Fibroblast of pulmonary artery (primary cell): ENCODE measurements at regions not wholly inside any gene's neighbourhood (a gene's known extent, or its start where the extent isn't known, plus 50 kb on each side); places are given as distances from the start of the nearest gene placed in this dataset.
"Not testable (repeated sequence)": the region's sequence is repeated elsewhere in the genome, so short reads cannot be mapped to it uniquely, and the experiment has no call there.

Source experiments
- DNase-seq: peaks from one replicate; pipeline ENCODE4 v3.0.0-alpha.2; 2010; ENCODE audit warnings: low read depth
- H3K4me3 ChIP-seq: replicated peaks from 2 replicates; pipeline ENCODE4 v1.5.1; 2011; ENCODE audit warnings: low read depth, mild to moderate bottlenecking, control low read depth, low read length, moderate library complexity
- TF ChIP-seq, protein P1 (sequence below): IDR thresholded peaks from 2 replicates; pipeline ENCODE4 v1.5.1; 2011; ENCODE audit warnings: mild to moderate bottlenecking, control low read depth, low read length, inconsistent platforms; ENCODE audit errors: missing control alignments

DNA sequence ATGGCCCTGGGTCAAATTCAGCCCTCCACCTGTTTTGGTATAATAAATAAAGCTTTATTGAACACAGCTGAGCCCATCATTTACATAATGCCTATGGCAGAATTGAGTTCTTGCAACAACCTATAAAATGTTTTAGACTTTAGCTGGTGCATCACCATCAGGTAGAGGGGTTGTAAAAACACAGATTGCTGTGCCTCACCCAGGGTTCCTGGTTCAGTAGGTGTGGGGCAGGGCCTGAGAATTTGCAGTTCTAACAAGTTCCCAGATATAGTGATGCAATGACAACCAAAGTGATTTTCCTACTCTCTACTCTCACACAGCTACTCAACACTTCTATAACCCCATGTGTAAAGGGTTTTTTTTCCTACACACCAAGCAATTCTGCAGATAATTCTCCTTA is 120.0 kb upstream of the EGFL6 start:
- DNase-seq = no peak
- TF ChIP-seq, protein P1, sequence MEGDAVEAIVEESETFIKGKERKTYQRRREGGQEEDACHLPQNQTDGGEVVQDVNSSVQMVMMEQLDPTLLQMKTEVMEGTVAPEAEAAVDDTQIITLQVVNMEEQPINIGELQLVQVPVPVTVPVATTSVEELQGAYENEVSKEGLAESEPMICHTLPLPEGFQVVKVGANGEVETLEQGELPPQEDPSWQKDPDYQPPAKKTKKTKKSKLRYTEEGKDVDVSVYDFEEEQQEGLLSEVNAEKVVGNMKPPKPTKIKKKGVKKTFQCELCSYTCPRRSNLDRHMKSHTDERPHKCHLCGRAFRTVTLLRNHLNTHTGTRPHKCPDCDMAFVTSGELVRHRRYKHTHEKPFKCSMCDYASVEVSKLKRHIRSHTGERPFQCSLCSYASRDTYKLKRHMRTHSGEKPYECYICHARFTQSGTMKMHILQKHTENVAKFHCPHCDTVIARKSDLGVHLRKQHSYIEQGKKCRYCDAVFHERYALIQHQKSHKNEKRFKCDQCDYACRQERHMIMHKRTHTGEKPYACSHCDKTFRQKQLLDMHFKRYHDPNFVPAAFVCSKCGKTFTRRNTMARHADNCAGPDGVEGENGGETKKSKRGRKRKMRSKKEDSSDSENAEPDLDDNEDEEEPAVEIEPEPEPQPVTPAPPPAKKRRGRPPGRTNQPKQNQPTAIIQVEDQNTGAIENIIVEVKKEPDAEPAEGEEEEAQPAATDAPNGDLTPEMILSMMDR = no peak
- H3K4me3 ChIP-seq = no peak overlapping the region

DNA sequence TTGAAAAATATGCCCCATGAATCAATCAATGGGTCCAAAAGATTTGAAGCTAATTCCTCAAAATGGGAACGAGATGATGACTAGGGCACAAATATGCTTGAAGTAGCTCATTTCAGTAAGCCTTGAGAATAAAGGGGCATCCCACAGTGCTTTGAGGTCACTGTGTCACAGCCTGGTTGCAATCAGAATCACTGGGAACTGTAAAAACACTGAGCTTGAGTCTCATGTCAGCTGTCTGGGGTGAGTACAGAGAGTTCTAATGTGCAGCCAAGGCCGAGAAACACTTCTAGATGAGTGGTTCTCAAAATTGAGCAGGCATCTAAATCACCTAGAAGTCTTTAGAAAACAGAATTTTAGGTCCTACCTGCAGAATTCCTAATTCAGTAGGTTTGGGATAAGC is 120.5 kb upstream of the EGFL6 start:
- TF ChIP-seq, protein P1 = no peak
- H3K4me3 ChIP-seq = no peak overlapping the region
- no peak for DNase-seq

DNA sequence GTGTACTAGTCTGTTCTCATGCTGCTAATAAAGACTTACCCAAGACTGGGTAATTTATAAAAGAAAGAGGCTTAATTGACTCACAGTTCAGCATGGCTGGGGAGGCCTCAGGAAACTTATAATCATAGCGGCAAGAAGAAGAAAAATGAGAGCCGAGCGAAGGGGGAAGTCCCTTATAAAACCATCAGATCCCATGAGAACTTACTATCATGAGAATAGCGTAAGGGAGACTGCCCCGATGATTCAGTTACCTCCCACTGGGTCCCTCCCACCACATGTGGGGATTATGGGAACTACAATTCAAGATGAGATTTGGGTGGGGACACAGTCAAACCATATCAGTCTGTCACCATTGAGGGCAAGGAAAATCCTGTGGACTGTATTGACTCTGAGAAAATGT is 121.8 kb upstream of the ATXN3L start:
- not testable (repeated sequence) for DNase-seq

DNA sequence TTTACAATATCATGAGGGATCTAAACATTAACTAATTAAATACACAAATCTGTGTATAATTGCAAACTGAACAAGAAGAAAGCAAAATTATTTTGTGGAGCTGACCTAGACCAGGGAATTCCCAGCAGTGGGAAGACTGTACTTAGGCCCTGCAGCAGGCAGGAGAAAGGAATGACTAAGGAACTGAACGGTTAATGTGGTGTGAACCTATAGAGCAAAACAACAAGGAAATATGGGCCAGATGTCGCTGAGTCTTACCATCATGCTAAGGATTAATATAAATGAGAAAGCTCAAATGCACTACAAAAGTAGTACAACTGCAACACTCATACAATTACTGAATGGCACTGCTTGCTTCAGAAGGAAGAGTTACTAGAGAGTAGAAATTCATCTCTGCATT is 120.3 kb upstream of the ATXN3L start:
- no peak for DNase-seq
- H3K4me3 ChIP-seq = no peak overlapping the region
- TF ChIP-seq, protein P1 = no peak

More for the DNA sequence above, 121.8 kb upstream of the ATXN3L start:
- not testable (repeated sequence) for H3K4me3 ChIP-seq

DNA sequence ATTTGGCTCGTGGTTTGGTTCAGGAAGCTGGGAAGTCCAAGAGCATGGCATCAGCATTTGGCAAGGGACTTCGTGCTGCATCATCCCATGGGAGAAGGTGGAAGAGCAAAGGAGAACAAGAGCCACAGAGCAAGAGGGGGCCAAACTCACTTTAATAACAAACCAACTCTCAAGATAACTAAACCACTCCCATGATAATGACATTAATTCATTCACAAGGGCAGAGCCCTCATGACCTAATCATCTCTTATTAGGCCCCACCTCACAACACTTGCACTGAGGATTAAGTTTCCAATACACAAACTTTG is 113.4 kb upstream of the ATXN3L start:
- TF ChIP-seq, protein P1 = no peak
- peak; percentile 64 for DNase-seq
- H3K4me3 ChIP-seq = no peak overlapping the region

DNA sequence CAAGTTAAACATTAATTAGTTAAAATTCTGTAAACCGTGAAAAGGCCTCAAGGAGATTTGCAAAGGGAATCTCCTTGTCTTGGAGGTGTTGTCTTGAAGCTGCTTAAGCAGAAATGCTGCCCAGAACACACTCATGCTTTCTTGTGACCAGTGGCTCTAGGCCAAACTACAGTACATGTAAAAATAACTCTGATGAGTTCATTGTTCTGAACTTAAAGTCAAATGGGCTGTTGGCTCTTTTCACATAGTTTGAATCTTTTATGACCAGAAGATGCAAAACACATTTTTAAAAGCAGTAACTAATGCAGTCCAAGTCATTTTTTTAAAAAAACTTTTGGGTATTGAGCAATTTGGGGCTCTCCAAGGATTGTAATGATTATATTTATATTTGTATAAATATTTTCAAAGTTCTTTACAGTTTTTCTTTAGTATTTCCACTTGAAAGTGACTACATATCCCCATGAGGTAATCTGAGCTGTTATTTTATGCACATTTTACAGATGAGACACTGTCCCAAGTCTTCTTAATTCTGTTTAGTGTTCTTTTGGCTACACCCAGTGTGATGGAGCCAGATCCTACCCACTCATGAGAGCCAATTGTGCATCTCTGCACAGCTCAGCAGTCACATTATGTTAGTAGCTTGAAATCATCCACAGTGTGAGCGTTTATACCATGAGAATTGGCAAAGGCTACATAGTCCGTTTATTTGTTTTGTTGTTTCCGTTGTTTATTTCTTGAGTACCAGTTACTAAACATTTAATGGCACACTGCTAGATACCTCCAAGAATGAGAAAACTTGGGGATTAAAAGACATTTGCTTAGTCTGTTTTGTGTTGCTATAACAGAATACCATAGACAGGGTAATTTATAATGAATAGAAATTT is 112.8 kb upstream of the ATXN3L start:
- peak; percentile 95 for DNase-seq
- TF ChIP-seq, protein P1 = no peak
- H3K4me3 ChIP-seq = no peak overlapping the region

DNA sequence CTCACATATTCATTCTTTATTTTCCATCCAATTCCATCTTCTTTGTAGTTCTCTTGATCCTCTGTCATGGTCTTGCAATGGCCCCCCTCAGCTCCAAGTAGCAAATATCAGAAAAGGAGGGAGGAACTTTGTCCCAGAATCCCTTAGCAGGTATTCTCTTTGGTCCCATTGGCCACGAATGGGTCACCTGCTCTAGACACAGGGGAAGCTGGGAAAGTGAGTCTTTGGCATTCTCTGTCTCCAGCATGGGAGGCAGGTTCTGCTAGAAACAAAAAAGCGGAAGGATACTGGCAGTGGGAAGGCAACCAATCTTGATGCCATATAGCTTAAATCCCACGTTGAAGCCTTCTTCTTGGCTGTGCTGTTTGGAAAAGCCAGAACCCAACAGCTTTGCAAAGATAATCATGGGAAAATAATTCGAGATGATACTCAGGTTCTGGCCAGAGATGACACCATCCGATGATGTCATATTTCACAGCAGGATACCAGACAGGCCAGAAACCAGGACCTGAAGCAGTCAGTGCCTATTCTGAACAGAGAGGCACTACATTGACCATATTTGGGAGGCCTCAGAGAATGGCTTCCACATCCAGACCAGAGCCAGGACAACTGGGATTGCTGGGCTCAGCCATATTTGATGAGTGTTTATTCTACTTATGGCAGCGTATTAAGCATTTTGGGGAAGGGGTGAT is 110.4 kb upstream of the ATXN3L start:
- no peak overlapping the region for H3K4me3 ChIP-seq
- DNase-seq = no peak
- TF ChIP-seq, protein P1 = no peak
